Stomach (tissue), 4 donors: ENCODE measurements at regions not wholly inside any gene's neighbourhood (a gene's known extent, or its start where the extent isn't known, plus 50 kb on each side); places are given as distances from the start of the nearest gene placed in this dataset.

Source experiments
- EP300 ChIP-seq: sonication (generic); formaldehyde crosslinking; IDR thresholded peaks from one replicate; pipeline ENCODE4 v1.6.1; 2017; ENCODE audit warnings: antibody characterized with exemption
- POLR2A ChIP-seq, 4 donors: fragments of 450-650 bp; IDR thresholded peaks; one replicate each; pipeline ENCODE4 v1.6.1; 2016; ENCODE audit warnings: antibody characterized with exemption in 4 of 4, control low read depth in 2 of 4, mild to moderate bottlenecking in 1 of 4, moderate library complexity in 1 of 4
- POLR2AphosphoS5 ChIP-seq, 3 donors: sonication (generic); formaldehyde crosslinking; IDR thresholded peaks; one replicate each; pipeline ENCODE4 v1.6.1; 2016; ENCODE audit warnings: antibody characterized with exemption in 3 of 3
- TF ChIP-seq, protein P1 (sequence below), 7 experiments: fragments of 450-650 bp in 4 of 7; fragments of 200-600 bp in 3 of 7; sonication (generic) in 3 of 7; IDR thresholded peaks; one replicate each; pipeline ENCODE4 v1.5.1; 2016 to 2019; ENCODE audit warnings: antibody characterized with exemption in 7 of 7, control low read depth in 2 of 7, mild to moderate bottlenecking in 1 of 7

GRCh38 chr6:67265996-67266921 lies 1368.8 kb upstream of the ADGRB3 start:
- TF ChIP-seq POLR2A (IDR thresholded peaks at IDR 0.05) (no peak), POLR2AphosphoS5 (IDR thresholded peaks at IDR 0.05) (no peak), EP300 (no peak)
- TF ChIP-seq, protein P1, sequence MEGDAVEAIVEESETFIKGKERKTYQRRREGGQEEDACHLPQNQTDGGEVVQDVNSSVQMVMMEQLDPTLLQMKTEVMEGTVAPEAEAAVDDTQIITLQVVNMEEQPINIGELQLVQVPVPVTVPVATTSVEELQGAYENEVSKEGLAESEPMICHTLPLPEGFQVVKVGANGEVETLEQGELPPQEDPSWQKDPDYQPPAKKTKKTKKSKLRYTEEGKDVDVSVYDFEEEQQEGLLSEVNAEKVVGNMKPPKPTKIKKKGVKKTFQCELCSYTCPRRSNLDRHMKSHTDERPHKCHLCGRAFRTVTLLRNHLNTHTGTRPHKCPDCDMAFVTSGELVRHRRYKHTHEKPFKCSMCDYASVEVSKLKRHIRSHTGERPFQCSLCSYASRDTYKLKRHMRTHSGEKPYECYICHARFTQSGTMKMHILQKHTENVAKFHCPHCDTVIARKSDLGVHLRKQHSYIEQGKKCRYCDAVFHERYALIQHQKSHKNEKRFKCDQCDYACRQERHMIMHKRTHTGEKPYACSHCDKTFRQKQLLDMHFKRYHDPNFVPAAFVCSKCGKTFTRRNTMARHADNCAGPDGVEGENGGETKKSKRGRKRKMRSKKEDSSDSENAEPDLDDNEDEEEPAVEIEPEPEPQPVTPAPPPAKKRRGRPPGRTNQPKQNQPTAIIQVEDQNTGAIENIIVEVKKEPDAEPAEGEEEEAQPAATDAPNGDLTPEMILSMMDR (IDR thresholded peaks at IDR 0.05), result no peak
